ENCODE measurements at regions not wholly inside any gene's neighbourhood (a gene's known extent, or its start where the extent isn't known, plus 50 kb on each side); places are given as distances from the start of the nearest gene placed in this dataset.

DNA sequence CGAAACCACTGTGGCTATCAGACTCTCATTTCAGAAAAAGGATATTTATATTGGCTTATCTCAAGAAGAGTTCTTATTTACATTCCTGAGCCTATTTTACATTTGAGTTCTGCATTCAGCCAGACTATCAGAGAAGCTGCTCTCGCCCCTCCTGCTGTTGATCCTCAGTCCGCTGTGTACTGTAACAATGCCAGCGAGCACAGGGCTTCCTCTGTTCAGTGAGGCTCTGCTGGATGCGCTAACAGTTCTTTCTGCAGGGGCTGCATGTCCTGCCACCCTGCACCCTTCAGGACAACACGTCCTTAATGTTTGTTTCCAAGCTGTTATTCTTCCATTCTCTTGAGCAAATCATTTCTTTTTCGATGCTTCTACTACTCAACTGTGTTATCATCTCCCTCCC is 463.7 kb upstream of the SGCG start:
- TF ChIP-seq EZH2 (IDR thresholded peaks at IDR 0.05; ENCODE audit: low read length, missing control alignments): no peak
- TF ChIP-seq, protein P1, sequence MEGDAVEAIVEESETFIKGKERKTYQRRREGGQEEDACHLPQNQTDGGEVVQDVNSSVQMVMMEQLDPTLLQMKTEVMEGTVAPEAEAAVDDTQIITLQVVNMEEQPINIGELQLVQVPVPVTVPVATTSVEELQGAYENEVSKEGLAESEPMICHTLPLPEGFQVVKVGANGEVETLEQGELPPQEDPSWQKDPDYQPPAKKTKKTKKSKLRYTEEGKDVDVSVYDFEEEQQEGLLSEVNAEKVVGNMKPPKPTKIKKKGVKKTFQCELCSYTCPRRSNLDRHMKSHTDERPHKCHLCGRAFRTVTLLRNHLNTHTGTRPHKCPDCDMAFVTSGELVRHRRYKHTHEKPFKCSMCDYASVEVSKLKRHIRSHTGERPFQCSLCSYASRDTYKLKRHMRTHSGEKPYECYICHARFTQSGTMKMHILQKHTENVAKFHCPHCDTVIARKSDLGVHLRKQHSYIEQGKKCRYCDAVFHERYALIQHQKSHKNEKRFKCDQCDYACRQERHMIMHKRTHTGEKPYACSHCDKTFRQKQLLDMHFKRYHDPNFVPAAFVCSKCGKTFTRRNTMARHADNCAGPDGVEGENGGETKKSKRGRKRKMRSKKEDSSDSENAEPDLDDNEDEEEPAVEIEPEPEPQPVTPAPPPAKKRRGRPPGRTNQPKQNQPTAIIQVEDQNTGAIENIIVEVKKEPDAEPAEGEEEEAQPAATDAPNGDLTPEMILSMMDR (conservative IDR thresholded peaks at IDR 0.05 in 1 of 2, IDR thresholded peaks at IDR 0.05 in 1 of 2; ENCODE audit: low read depth in 1 of 2, low read length in 2 of 2): no peak
